Endodermal cell (in vitro differentiated cells): ENCODE measurements at regions not wholly inside any gene's neighbourhood (a gene's known extent, or its start where the extent isn't known, plus 50 kb on each side); places are given as distances from the start of the nearest gene placed in this dataset.

Source experiments
- DNase-seq: peaks from one replicate; pipeline ENCODE4 v3.0.0-alpha.2; 2017
- H3K27ac ChIP-seq: 2 replicates; pipeline ENCODE4 v1.5.1; 2013; ENCODE audit warnings: mild to moderate bottlenecking, low read depth, low read length, moderate library complexity
- H3K27me3 ChIP-seq: 2 replicates; pipeline ENCODE4 v1.6.1; 2013; ENCODE audit warnings: mild to moderate bottlenecking, low read length, moderate library complexity; ENCODE audit not compliant: insufficient read depth, control insufficient read depth, poor library complexity, severe bottlenecking
- H3K36me3 ChIP-seq: 2 replicates; pipeline ENCODE4 v1.7.0; 2013; ENCODE audit warnings: mild to moderate bottlenecking, low read length, moderate library complexity; ENCODE audit not compliant: control insufficient read depth, insufficient read depth
- H3K4me1 ChIP-seq: one replicate; pipeline ENCODE4 v1.7.0; 2013; ENCODE audit warnings: low read length; ENCODE audit not compliant: control insufficient read depth, insufficient read depth
- H3K4me3 ChIP-seq: 2 replicates; pipeline ENCODE4 v1.5.1; 2013; ENCODE audit warnings: mild to moderate bottlenecking, low read length, moderate library complexity
- H3K9ac ChIP-seq: 2 replicates; pipeline ENCODE4 v1.6.1; 2013; ENCODE audit warnings: mild to moderate bottlenecking, low read length, moderate library complexity; ENCODE audit not compliant: poor library complexity, severe bottlenecking; ENCODE audit errors: extremely low read depth
- H3K9me3 ChIP-seq: 2 replicates; pipeline ENCODE4 v1.6.1; 2013; ENCODE audit warnings: mild to moderate bottlenecking, low read length, moderate library complexity; ENCODE audit not compliant: control insufficient read depth
- H3K27ac Mint-ChIP-seq: 2 replicates; pipeline ENCODE4 v1.8.0; 2020; ENCODE audit warnings: mixed read lengths
- H3K27me3 Mint-ChIP-seq: 2 replicates; pipeline ENCODE4 v1.8.0; 2021; ENCODE audit warnings: mild to moderate bottlenecking, mixed read lengths; ENCODE audit not compliant: insufficient read depth
- H3K36me3 Mint-ChIP-seq: 2 replicates; pipeline ENCODE4 v1.8.0; 2020; ENCODE audit warnings: low read depth, mixed read lengths
- H3K4me1 Mint-ChIP-seq: 2 replicates; pipeline ENCODE4 v1.8.0; 2020; ENCODE audit warnings: mixed read lengths
- H3K4me3 Mint-ChIP-seq: 2 replicates; pipeline ENCODE4 v1.8.0; 2020; ENCODE audit warnings: mild to moderate bottlenecking, moderate library complexity, mixed read lengths
- H3K9me3 Mint-ChIP-seq: 2 replicates; pipeline ENCODE4 v1.8.0; 2020; ENCODE audit warnings: mild to moderate bottlenecking, mixed read lengths
- CTCF ChIP-seq: fragments of 200-600 bp; sonication (generic); conservative IDR thresholded peaks from 2 replicates; pipeline ENCODE4 v1.5.0; 2021; ENCODE audit warnings: antibody characterized with exemption, mild to moderate bottlenecking
- WGBS, 2 experiments: methylation state at CpG; one replicate each; pipeline versions ENCODE4 v1.1.5 to v1.1.7; 2013; ENCODE audit warnings: missing lambda C conversion rate in 2 of 2, mixed read lengths in 1 of 2; ENCODE audit not compliant: insufficient coverage in 1 of 2, insufficient read length in 1 of 2; 5-methylcytosine and 5-hydroxymethylcytosine counted together

- H3K4me3 ChIP-seq, result no peak overlapping the region
- no peak overlapping the region for H3K9ac ChIP-seq
- H3K27ac Mint-ChIP-seq, result no peak overlapping the region
- no peak overlapping the region for H3K27ac ChIP-seq
- H3K27me3 ChIP-seq, result no peaks in the 10 kb centered on the region
- H3K9me3 ChIP-seq, result peaks cover under 1% of the 10 kb centered on the region
- H3K36me3 Mint-ChIP-seq, result no peaks in the 10 kb centered on the region
- no peaks in the 10 kb centered on the region for H3K36me3 ChIP-seq
- no peak for DNase-seq
- H3K4me1 Mint-ChIP-seq, result no peaks in the 10 kb centered on the region
- no peaks in the 10 kb centered on the region for H3K4me1 ChIP-seq
- no peak overlapping the region for H3K4me3 Mint-ChIP-seq
- no peaks in the 10 kb centered on the region for H3K9me3 Mint-ChIP-seq
- WGBS, 2 experiments, result 95 to 96% methylated on average over 3 to 4 of the region's 5 CpGs
- TF ChIP-seq CTCF, result no peak
- H3K27me3 Mint-ChIP-seq, result no peaks in the 10 kb centered on the region
These were observed 406.4 kb upstream of the RNF32 start for GRCh38 chr7:156234192-156234591.

GRCh38 chr7:156232931-156233705 is 407.5 kb upstream of the RNF32 start:
- Histone ChIP-seq H3K36me3 (no peaks in the 10 kb centered on the region), H3K9me3 (peaks cover 5% of the 10 kb centered on the region), H3K4me1 (no peaks in the 10 kb centered on the region), H3K27me3 (no peaks in the 10 kb centered on the region), H3K27ac (no peak overlapping the region), H3K9ac (no peak overlapping the region), H3K4me3 (no peak overlapping the region)
- H3K27ac Mint-ChIP-seq, result no peak overlapping the region
- H3K4me1 Mint-ChIP-seq, result no peaks in the 10 kb centered on the region
- 89 to 92% methylated on average over 18 to 37 of the region's 37 CpGs for WGBS, 2 experiments
- TF ChIP-seq CTCF, result no peak
- DNase-seq, result peak; percentile 48
- H3K9me3 Mint-ChIP-seq, result no peaks in the 10 kb centered on the region
- H3K36me3 Mint-ChIP-seq, result no peaks in the 10 kb centered on the region
- no peak overlapping the region for H3K4me3 Mint-ChIP-seq
- H3K27me3 Mint-ChIP-seq, result no peaks in the 10 kb centered on the region

GRCh38 chr7:156230576-156230975 is 410.0 kb upstream of the RNF32 start:
- peak; percentile 10 for DNase-seq
- TF ChIP-seq CTCF, result no peak

More at GRCh38 chr7:156230576-156230975, 410.0 kb upstream of the RNF32 start:
- Histone ChIP-seq H3K9me3 (peaks cover 5% of the 10 kb centered on the region), H3K4me1 (no peaks in the 10 kb centered on the region), H3K36me3 (no peaks in the 10 kb centered on the region), H3K27me3 (peaks cover 5% of the 10 kb centered on the region), H3K9ac (no peak overlapping the region), H3K27ac (no peak overlapping the region), H3K4me3 (no peak overlapping the region)
- Mint-ChIP-seq H3K9me3 (no peaks in the 10 kb centered on the region), H3K4me3 (no peak overlapping the region), H3K36me3 (no peaks in the 10 kb centered on the region), H3K27me3 (peaks cover 3% of the 10 kb centered on the region), H3K27ac (no peak overlapping the region), H3K4me1 (no peaks in the 10 kb centered on the region)
- 88 to 93% methylated on average over 6 to 12 of the region's 12 CpGs for WGBS, 2 experiments
